ENCODE measurements at regions not wholly inside any gene's neighbourhood (a gene's known extent, or its start where the extent isn't known, plus 50 kb on each side); places are given as distances from the start of the nearest gene placed in this dataset.

DNA sequence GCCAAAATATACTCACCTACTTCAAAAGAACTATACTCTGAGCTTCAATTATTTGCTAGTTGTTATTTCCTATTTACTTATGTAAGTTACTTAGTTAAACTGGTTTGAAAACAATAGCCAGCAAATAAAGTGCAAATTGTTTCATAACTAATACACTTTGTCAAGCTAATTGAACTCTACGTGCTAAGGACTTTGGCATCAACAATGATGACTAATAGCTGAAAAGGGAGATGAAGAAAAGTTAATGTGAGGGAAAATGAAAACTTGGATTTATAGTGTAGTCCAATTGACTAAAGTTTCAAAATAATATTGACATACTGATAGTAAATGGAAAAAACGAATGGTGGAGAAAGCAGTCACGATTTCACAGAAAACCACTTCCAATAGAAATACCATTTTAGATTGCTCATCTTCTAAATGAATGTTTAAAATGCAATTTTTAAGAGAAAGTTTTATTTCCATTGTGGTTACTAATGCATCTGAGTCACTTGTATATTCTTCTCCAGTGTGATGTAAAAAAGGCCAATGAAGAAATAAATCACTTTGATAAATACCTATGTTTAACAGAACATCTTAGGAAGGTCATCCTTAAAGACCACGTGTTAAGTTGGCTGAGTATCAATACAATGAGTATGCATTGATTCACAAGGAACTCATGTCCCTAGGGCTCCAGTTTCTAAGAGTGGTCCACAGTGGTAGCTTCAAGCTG is 455.2 kb downstream of the LTN1 start:
- Histone ChIP-seq H2AK5ac (ENCODE audit: low read length, severe bottlenecking) (no peak overlapping the region), H3K27ac (ENCODE audit: low read length, poor library complexity, severe bottlenecking) (no peak overlapping the region), H2BK15ac (ENCODE audit: low read depth, poor library complexity, severe bottlenecking) (no peak overlapping the region), H2BK12ac (ENCODE audit: low read length in 2 of 2) (no peak overlapping the region), H3K4ac (ENCODE audit: low read depth in 1 of 2, low read length in 2 of 2) (no peak overlapping the region), H3K4me3 (ENCODE audit: insufficient read depth in 1 of 2, low read depth in 1 of 2, low read length in 2 of 2) (no peak overlapping the region), H4K91ac (ENCODE audit: low read length) (no peak overlapping the region), H3K4me2 (ENCODE audit: low read length, poor library complexity, severe bottlenecking) (no peak overlapping the region), H4K8ac (ENCODE audit: low read length) (no peak overlapping the region), H2AFZ (ENCODE audit: low read depth, low read length) (no peak overlapping the region), H2BK120ac (ENCODE audit: low read depth, low read length) (no peak overlapping the region), H3K9ac (ENCODE audit: low read length) (peak overlapping the region; percentile 37), H2BK5ac (ENCODE audit: low read depth, low read length, poor library complexity, severe bottlenecking) (no peak overlapping the region), H3K18ac (ENCODE audit: low read depth in 1 of 2, low read length in 2 of 2) (no peak overlapping the region), H3K14ac (ENCODE audit: low read length in 2 of 2) (no peak overlapping the region), H3K27me3 (ENCODE audit: control insufficient read depth in 1 of 2, insufficient read depth in 1 of 2, low read length in 2 of 2) (no peaks in the 10 kb centered on the region), H3K9me3 (ENCODE audit: control insufficient read depth, low read length) (no peaks in the 10 kb centered on the region), H3K23ac (ENCODE audit: low read length in 2 of 2) (no peak overlapping the region), H3K4me1 (ENCODE audit: control insufficient read depth, insufficient read depth, low read depth, low read length) (no peaks in the 10 kb centered on the region), H3K79me1 (replicated peaks; ENCODE audit: low read length, poor library complexity, severe bottlenecking) (no peaks in the 10 kb centered on the region), H3K36me3 (ENCODE audit: control insufficient read depth in 1 of 2, insufficient read depth in 2 of 2, low read depth in 1 of 2, low read length in 2 of 2) (no peaks in the 10 kb centered on the region)
- 28% methylated on average over 2 of the region's 4 CpGs for WGBS
- peak; percentile 84 for DNase-seq

- Histone ChIP-seq H3K14ac (ENCODE audit: low read length in 2 of 2) (no peak overlapping the region), H4K8ac (ENCODE audit: low read length) (no peak overlapping the region), H3K9ac (ENCODE audit: low read length) (no peak overlapping the region), H2AK5ac (ENCODE audit: low read length, severe bottlenecking) (no peak overlapping the region), H3K36me3 (ENCODE audit: control insufficient read depth in 1 of 2, insufficient read depth in 2 of 2, low read depth in 1 of 2, low read length in 2 of 2) (no peaks in the 10 kb centered on the region), H4K91ac (ENCODE audit: low read length) (no peak overlapping the region), H3K4me1 (ENCODE audit: control insufficient read depth, insufficient read depth, low read depth, low read length) (no peaks in the 10 kb centered on the region), H3K27me3 (ENCODE audit: control insufficient read depth in 1 of 2, insufficient read depth in 1 of 2, low read length in 2 of 2) (no peaks in the 10 kb centered on the region), H2BK15ac (ENCODE audit: low read depth, poor library complexity, severe bottlenecking) (no peak overlapping the region), H3K27ac (ENCODE audit: low read length, poor library complexity, severe bottlenecking) (no peak overlapping the region), H2BK12ac (ENCODE audit: low read length in 2 of 2) (no peak overlapping the region), H3K4me3 (ENCODE audit: insufficient read depth in 1 of 2, low read depth in 1 of 2, low read length in 2 of 2) (no peak overlapping the region), H2BK120ac (ENCODE audit: low read depth, low read length) (no peak overlapping the region), H3K4me2 (ENCODE audit: low read length, poor library complexity, severe bottlenecking) (no peak overlapping the region), H3K23ac (ENCODE audit: low read length in 2 of 2) (no peak overlapping the region), H3K79me1 (replicated peaks; ENCODE audit: low read length, poor library complexity, severe bottlenecking) (no peaks in the 10 kb centered on the region), H3K9me3 (ENCODE audit: control insufficient read depth, low read length) (no peaks in the 10 kb centered on the region), H3K18ac (ENCODE audit: low read depth in 1 of 2, low read length in 2 of 2) (no peak overlapping the region), H2BK5ac (ENCODE audit: low read depth, low read length, poor library complexity, severe bottlenecking) (no peak overlapping the region), H3K4ac (ENCODE audit: low read depth in 1 of 2, low read length in 2 of 2) (no peak overlapping the region), H2AFZ (ENCODE audit: low read depth, low read length) (no peak overlapping the region)
- DNase-seq: no peak
Measured at GRCh38 chr21:28532446-28532845, 460.2 kb downstream of the LTN1 start.

- Histone ChIP-seq H3K14ac (ENCODE audit: low read length in 2 of 2) (no peak overlapping the region), H2BK5ac (ENCODE audit: low read depth, low read length, poor library complexity, severe bottlenecking) (no peak overlapping the region), H2BK15ac (ENCODE audit: low read depth, poor library complexity, severe bottlenecking) (no peak overlapping the region), H3K23ac (ENCODE audit: low read length in 2 of 2) (no peak overlapping the region), H4K8ac (ENCODE audit: low read length) (no peak overlapping the region), H3K27ac (ENCODE audit: low read length, poor library complexity, severe bottlenecking) (no peak overlapping the region), H3K9ac (ENCODE audit: low read length) (no peak overlapping the region), H3K4ac (ENCODE audit: low read depth in 1 of 2, low read length in 2 of 2) (no peak overlapping the region), H3K4me2 (ENCODE audit: low read length, poor library complexity, severe bottlenecking) (no peak overlapping the region), H3K18ac (ENCODE audit: low read depth in 1 of 2, low read length in 2 of 2) (no peak overlapping the region), H3K9me3 (ENCODE audit: control insufficient read depth, low read length) (no peaks in the 10 kb centered on the region), H3K4me1 (ENCODE audit: control insufficient read depth, insufficient read depth, low read depth, low read length) (no peaks in the 10 kb centered on the region), H2BK12ac (ENCODE audit: low read length in 2 of 2) (no peak overlapping the region), H3K79me1 (replicated peaks; ENCODE audit: low read length, poor library complexity, severe bottlenecking) (no peaks in the 10 kb centered on the region), H3K4me3 (ENCODE audit: insufficient read depth in 1 of 2, low read depth in 1 of 2, low read length in 2 of 2) (no peak overlapping the region), H3K27me3 (ENCODE audit: control insufficient read depth in 1 of 2, insufficient read depth in 1 of 2, low read length in 2 of 2) (no peaks in the 10 kb centered on the region), H2AK5ac (ENCODE audit: low read length, severe bottlenecking) (no peak overlapping the region), H4K91ac (ENCODE audit: low read length) (no peak overlapping the region), H2AFZ (ENCODE audit: low read depth, low read length) (no peak overlapping the region), H3K36me3 (ENCODE audit: control insufficient read depth in 1 of 2, insufficient read depth in 2 of 2, low read depth in 1 of 2, low read length in 2 of 2) (no peaks in the 10 kb centered on the region), H2BK120ac (ENCODE audit: low read depth, low read length) (no peak overlapping the region)
- no CpG with 5 or more reads among the region's 2 CpGs for WGBS
- no peak for DNase-seq
Measured at GRCh38 chr21:28523367-28523766, 469.3 kb downstream of the LTN1 start.

DNA sequence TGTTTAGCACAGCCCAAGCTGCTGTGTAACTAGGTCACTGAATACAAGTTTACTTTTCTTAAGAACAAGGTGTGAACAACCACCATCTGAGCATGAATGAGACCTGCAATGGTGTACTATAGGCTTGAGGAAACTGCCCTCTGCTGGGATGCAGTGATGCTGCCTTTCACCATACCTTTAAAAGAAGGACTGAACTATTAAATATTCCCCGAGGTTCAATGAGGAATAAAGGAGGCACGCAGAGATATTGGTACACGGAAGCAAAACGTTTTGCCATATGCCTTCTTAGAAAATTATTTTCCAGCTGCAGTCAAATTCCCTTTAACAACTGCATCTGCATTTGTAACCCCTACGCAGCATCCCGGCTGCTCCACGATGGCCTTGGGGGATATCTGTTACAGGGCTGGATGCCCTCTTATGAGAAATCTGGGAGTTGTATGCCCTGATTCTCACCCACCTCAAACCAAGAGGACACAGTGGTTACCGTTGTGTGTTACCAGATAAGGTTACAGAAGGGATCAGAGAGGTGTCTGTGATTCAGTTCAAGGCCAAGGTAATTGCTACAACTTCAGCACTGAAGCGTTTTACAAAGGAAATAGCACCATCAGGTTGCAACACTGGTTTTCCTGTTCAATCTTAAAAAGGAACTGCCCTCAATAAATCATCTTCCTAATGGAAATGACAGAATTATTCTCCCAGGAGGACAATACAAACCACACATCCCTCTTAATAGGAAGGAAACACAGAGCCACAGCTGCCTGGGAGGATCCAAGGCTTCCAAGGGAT is 470.5 kb downstream of the LTN1 start:
- H3K27me3 ChIP-seq (ENCODE audit: control insufficient read depth in 1 of 2, insufficient read depth in 1 of 2, low read length in 2 of 2): no peaks in the 10 kb centered on the region
- no peak overlapping the region for H2BK15ac ChIP-seq (ENCODE audit: low read depth, poor library complexity, severe bottlenecking)
- H3K4me3 ChIP-seq (ENCODE audit: insufficient read depth in 1 of 2, low read depth in 1 of 2, low read length in 2 of 2): no peak overlapping the region
- no peak overlapping the region for H3K4me2 ChIP-seq (ENCODE audit: low read length, poor library complexity, severe bottlenecking)
- H3K18ac ChIP-seq (ENCODE audit: low read depth in 1 of 2, low read length in 2 of 2): no peak overlapping the region
- H3K4ac ChIP-seq (ENCODE audit: low read depth in 1 of 2, low read length in 2 of 2): no peak overlapping the region
- no peak overlapping the region for H3K23ac ChIP-seq (ENCODE audit: low read length in 2 of 2)
- H2AK5ac ChIP-seq (ENCODE audit: low read length, severe bottlenecking): no peak overlapping the region
- H3K4me1 ChIP-seq (ENCODE audit: control insufficient read depth, insufficient read depth, low read depth, low read length): no peaks in the 10 kb centered on the region
- H3K27ac ChIP-seq (ENCODE audit: low read length, poor library complexity, severe bottlenecking): no peak overlapping the region
- no peak overlapping the region for H2BK12ac ChIP-seq (ENCODE audit: low read length in 2 of 2)
- H3K36me3 ChIP-seq (ENCODE audit: control insufficient read depth in 1 of 2, insufficient read depth in 2 of 2, low read depth in 1 of 2, low read length in 2 of 2): no peaks in the 10 kb centered on the region
- peak; percentile 13 for DNase-seq
- H3K9me3 ChIP-seq (ENCODE audit: control insufficient read depth, low read length): no peaks in the 10 kb centered on the region
- H2BK120ac ChIP-seq (ENCODE audit: low read depth, low read length): no peak overlapping the region
- 68% methylated on average over 9 of the region's 9 CpGs for WGBS
- H3K79me1 ChIP-seq (replicated peaks; ENCODE audit: low read length, poor library complexity, severe bottlenecking): no peaks in the 10 kb centered on the region
- H4K91ac ChIP-seq (ENCODE audit: low read length): no peak overlapping the region
- no peak overlapping the region for H2BK5ac ChIP-seq (ENCODE audit: low read depth, low read length, poor library complexity, severe bottlenecking)
- H2AFZ ChIP-seq (ENCODE audit: low read depth, low read length): no peak overlapping the region
- H3K14ac ChIP-seq (ENCODE audit: low read length in 2 of 2): no peak overlapping the region
- H4K8ac ChIP-seq (ENCODE audit: low read length): no peak overlapping the region
- no peak overlapping the region for H3K9ac ChIP-seq (ENCODE audit: low read length)
